ENCODE measurements at regions not wholly inside any gene's neighbourhood (a gene's known extent, or its start where the extent isn't known, plus 50 kb on each side); places are given as distances from the start of the nearest gene placed in this dataset.
A peak's percentile ranks its signal among the peaks of the same experiment; 100 is the strongest.

DNA sequence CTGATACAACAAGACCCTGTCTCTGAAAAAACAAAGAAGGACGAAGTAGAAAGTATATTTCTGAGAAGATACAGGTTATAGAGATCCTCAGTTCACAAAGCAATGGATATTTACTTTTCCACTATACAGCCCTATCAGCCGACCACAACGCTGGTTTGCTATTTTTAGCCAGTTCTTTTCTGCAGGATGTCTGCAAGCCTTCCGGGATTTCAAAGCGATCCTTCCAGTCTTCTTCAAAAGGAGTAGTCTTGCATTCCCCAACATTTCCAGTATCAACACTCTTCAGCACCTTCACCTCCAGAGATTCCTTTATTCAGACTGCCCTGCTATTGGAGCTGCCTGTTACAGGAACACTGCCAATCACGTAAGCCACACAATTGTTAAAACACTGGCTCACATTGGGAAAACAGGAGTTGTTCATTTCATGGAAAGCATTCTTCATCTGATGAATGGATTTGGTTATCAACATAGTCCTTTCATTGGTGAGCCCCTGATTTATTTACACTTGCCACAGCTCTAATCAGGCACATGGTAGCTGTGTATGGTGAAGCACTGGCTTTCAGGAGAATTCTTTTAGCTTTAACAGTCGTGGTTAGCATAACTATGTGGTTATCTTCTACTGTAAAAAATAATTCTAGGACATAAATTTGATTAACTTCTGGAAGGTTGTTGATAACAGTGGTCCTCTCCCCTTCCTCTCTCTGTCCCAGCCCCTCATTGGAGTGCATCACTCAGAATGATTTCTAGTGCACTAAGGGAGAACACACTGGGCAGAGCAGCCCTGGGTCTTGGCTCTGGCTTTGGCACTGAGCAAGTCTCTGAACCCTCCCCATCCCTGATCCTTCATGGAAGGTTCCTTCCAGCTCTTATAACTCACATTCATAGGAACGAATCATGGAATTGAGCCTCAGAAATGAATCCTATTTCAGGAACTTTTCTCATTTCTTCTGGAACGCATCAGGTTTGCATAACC lies 109.9 kb upstream of the SORBS2 start:
- DNase-seq (ENCODE audit: low read depth in 2 of 3, low spot score in 2 of 3), result no peak

DNA sequence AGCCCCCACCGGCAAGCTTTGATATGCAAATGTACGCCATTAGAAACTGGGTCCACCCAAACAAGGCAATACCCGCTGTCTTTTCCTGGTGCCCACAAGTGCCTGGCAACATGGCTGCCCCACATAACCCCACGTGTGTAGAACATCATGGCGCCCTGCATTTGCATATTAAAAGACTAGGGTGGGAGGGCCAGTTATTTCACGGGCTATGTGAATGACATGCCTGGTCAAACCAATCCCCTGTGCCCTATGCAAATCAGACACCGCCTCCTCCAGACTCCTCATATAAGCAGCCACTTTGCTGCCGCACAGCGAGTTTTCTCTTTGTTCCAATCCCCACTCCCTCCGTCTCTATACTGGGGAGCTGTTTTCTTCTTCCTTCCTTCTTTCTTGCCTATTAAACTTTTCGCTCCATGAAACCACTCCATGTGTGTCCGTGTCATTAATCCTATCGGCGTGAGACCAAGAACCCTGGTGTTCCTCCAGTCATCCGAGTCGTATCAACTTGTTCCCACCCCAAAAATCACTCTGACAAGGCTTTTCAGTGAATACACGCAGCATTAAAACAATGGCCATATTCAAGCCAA lies 112.6 kb upstream of the SORBS2 start:
- no peak for DNase-seq (ENCODE audit: low read depth in 2 of 3, low spot score in 2 of 3)

DNA sequence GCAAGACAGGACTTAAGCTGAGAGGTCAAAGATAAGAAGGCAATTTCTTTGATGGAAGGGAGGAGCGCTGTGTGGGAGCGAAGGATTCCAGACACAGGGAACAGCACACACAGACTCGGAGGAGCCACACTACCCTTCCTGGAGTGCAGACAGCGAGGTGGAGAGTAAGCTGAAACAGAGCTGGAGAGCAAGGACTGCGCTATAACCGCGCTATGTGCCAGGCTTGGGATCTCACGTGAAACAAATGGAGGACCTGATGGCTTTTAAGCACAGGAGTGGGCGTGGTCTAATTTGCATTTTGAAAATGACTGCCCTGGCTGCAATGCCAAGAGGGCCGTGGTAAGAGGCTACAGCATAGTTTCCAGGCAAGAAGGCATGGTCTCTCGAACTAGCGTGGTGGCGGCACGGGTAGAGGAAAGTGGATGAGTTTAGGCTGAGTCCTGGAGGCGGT lies 113.9 kb upstream of the SORBS2 start:
- DNase-seq (ENCODE audit: low read depth in 2 of 3, low spot score in 2 of 3), result no peak

DNA sequence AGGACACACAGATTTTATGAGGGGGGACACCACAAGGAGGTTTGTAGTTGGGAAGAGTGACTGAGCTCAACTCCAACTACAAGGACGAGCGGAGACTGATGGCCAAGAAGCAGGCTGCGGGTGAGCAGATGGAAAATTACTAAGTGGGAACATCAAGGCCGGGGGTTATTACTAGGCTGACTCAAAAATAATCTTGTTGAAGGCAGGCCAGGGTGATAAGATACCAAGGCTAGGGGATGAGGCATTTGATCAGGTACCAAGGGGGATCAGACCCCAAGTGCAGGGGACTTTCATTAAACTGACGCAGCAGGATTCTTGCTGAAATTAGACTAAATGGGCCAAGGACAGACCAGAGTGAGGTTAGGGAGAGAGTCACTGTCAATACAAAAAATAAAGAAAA lies 119.4 kb upstream of the SORBS2 start:
- DNase-seq (ENCODE audit: low read depth in 2 of 3, low spot score in 2 of 3), result no peak

DNA sequence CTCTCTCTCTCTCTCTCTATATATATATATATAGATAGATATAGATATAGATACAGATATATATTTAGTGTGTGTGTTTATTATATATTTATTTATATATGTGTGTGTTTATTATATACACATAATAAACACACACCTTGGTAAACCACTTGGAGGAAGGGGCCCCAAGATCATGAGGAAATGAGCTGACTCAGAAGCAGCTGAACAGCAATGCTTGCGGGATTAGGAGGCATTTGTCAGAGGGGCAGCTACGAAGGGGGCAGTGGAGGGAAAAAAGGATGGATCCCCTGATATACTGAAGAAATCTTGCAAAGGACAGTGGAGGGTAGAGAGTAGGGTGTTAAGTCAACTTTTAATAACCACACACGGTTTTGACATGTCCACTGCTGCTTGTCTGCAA lies 120.0 kb upstream of the SORBS2 start:
- DNase-seq (ENCODE audit: low read depth in 2 of 3, low spot score in 2 of 3), result no peak

DNA sequence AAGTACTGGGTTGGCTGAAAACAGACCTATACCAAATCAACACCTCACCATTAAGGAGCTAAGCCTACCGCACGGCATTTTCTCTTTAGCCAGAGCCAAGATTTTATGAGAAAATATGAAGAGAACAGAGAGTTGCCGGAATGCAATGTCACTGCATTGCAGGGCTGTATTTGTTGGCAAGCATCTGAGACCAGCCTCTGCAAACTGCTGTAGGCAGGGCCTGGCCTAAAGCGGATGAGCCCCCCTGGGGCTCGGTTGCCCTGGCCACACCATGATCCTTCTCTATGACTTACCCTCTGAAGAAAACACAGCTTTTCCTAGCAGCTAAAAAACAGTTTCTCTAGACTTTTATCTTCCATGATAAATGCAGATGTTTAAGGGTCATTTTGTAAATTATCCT lies 120.5 kb upstream of the SORBS2 start:
- no peak for DNase-seq (ENCODE audit: low read depth in 2 of 3, low spot score in 2 of 3)

DNA sequence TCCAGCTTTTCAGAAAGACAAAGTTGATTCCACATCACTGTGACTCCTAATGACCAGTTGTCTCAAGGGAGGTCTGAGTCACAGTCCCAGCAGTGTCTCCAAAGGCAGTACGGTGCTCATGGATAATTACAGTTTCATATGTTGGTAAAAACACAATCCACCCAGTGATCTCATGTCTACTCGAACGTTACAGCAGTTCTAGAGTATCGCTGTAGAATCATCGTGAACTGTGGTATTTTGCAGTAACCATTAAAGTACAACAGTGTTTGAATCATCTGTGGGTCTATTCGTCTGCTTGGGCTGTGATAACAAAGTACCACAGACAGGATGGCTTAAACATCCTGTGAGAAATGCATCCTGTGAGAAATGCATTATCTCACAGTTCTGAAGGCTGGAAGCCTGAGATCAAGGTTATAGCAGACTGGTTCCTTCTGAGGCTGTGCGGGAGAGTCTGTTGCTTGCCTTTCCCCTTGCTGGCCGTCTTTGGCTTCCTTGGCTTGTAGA lies 121.1 kb upstream of the SORBS2 start:
- no peak for DNase-seq (ENCODE audit: low read depth in 2 of 3, low spot score in 2 of 3)

DNA sequence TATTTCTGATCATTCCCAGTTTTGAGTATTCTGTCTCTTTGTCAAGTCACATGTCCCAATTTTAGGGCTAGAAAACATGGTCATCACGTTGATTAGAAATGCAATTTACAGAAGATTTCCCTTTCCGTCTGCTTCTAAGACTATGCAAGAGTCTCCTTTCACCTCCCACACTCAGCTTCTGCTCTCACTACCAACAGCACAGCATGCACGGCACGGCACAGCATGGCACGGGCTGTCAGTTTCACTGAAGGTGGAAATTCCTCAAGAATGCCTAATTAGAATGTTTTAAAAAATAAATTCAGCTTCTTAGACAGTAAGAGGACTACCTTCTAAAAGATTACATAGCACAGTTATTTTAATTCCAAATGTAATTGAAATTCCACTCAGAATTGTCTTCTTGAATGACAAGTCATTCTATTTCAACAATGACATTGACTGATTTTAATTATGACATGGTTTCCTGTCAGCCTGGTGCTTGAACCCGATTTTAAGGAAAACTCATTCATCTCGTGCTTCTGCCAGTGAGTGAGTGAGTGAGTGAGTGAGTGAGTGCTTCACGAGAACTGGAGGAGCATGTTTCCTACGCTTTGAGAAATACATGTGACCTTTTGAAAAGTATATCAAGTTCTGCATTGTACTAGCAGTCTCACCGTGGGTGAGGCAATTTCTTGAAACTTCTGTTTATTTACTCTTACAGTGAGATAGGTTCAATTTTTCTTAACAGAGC lies 124.8 kb upstream of the SORBS2 start:
- DNase-seq (ENCODE audit: low read depth in 2 of 3, low spot score in 2 of 3), result no peak

DNA sequence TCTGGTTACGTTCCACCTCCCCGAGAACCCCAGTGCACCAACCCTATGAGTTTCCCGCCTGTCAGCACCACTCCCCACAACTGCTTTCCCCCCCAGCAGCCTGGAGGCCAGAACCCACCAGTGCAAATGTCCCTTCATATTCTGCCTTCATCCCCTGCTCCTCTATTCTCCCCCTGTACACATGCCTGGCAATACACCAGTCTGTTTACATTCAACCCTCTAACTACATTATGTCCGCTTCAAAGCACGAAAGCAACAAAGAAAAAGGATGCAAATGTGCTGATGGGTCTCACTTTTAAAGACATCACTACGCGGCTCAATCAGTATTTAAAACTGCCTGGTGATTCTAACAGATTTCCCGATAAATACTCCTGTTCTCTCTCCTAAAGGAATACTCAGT lies 126.7 kb upstream of the SORBS2 start:
- no peak for DNase-seq (ENCODE audit: low read depth in 2 of 3, low spot score in 2 of 3)

DNA sequence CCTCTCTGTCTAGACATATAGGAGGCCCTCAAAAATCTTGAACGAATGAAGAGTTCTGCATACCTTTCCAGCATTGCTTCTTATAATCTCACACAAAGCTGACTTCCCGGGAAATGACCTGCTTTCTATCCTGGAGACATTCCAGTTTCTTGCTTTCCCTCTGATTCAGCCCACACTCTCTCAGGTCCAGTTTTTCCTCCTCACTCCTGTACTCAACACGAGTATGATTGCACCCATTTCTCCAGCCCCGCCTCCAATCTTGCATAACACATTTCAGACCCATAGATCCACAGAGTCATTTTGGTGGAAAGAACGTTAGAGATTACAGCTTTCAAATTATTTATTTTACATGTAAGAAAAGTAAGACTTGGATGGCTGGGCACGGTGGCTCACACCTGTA lies 127.5 kb upstream of the TLR3 start:
- no peak for DNase-seq (ENCODE audit: low read depth in 2 of 3, low spot score in 2 of 3)

DNA sequence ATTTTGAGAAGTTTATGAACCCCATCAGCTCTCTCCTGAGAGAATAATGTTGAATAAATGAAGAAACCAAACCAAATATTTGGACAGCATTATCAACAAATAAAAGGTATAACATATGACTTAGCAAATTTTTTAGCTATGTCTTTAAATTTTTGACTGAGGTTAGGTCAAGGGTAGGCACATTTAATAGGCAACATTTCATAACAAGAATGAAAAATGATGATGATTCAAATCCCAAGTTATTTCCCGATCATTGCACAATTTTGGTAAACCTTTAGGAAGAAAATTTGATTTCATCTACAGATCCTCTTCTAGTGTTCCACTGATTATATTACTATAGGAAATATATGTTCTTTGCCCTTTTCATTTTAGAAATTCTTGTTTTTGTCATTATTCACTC lies 123.7 kb upstream of the TLR3 start:
- DNase-seq (ENCODE audit: low read depth in 2 of 3, low spot score in 2 of 3), result no peak

DNA sequence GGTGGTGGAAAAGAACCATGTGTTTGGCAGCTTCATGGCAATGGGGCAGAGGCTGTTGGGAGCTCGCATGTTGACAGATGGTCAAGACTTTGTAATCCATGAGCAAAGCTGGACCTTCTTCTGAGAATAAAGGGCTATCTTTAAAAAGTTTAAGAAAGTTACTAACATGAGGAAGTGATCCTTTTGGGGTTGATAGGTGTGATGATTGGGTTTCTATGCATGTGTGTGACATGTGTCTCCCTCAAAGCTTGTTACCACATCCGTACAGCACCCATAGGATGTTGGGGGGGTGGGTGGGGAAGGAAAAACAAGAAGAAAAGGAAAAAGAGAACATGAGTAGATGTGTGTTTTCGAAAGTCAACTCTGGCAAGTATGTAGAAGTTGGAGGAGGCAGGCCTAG lies 123.0 kb upstream of the TLR3 start:
- DNase-seq (ENCODE audit: low read depth in 2 of 3, low spot score in 2 of 3), result no peak

DNA sequence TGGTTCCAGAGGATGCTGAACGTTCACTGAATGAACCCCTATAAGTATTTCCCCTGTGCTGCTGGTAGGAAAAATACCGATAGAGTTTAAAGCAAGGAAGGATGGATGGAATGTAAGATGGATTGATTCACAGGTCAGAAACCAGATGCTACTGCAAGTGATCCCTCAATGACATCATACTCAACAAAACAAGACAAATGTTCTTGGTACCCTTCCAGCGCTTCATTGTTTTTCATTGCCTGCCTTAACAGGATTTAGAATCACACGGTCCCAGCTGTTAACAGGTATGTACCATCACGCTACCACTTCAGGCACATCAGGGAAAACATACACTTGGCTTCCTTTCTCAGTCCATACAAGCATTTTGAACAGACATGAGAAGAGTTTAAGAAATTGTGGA lies 118.1 kb upstream of the TLR3 start:
- DNase-seq (ENCODE audit: low read depth in 2 of 3, low spot score in 2 of 3), result no peak

DNA sequence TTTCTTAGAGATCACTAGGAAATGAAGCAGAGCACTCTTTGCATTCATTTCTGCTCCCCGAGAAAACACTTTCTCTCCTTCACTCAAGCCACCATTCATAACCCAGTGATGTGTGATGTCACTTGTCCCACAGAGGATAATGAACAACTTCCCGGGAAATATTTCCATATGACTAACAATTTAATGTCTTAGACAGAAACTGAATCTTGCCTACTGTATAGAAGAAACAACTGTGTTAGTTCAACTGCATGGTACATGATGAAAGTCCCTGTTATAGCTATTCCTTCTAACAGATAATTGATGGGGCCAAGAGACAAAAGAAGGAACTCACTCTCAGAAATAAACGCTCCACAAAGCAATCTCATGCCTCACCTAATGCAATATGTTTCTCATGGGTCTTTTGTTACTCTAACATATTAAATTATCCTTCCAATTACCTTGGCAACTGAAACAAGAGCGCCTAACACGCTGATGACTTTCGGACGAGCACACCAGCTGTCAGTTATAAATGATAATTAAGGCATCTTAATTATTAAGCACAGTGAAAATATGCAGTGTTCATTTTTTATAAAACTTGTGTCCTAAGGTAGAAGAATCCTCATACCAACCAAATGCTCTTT lies 113.7 kb upstream of the TLR3 start:
- DNase-seq (ENCODE audit: low read depth in 2 of 3, low spot score in 2 of 3), result no peak

DNA sequence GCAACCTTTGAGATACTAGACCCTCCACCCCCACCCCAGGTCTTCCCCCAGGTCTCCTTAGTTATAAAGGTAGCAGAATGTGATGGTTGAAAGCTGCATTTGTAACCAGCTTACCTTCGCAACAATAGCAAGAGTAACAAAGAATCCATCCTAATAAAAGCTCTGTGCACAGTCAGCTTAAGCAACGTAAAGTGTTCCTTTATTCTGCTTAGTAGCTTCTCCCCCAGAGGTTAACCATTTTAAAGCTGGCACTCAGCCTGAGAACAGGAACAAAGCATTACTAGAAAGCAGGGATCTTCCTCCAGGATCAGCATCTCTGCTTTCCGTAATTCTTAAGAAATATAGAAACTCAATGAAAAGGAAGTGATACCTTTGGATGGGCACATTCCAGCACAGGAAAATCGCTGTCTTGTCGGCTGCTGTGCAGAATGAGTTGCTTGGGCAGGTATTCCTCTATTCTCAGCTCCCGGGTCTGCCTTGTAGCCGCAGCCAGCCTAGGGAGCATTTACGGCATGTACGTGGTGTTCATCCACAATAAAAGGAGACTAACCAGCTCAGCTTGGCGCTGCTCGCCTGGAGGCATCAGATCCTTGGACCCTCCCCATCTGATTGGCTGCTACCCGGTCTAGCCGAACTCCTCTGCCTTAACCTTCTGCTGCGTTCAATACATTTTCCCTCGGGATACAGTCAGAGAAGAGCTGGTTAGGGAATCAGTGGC lies 113.0 kb upstream of the TLR3 start:
- DNase-seq (ENCODE audit: low read depth in 2 of 3, low spot score in 2 of 3), result no peak

DNA sequence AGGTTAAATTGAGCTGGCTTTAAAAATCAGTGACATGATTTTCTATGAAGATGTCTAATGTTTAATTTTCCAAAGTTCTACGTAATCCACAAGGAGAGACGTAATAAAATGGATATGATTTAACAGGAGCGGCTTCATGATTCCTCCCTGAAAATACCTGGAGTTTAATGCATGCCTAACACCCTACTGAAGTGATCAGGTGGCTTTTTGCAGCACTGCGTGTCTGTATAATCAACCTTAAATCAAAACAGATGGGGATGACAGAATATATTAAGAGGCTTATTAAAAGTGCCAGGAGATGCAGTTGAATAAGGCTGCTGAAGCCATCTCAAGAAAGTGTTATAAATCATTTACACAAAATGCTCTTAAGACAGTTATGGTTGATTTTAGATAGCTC lies 112.4 kb upstream of the TLR3 start:
- no peak for DNase-seq (ENCODE audit: low read depth in 2 of 3, low spot score in 2 of 3)

DNA sequence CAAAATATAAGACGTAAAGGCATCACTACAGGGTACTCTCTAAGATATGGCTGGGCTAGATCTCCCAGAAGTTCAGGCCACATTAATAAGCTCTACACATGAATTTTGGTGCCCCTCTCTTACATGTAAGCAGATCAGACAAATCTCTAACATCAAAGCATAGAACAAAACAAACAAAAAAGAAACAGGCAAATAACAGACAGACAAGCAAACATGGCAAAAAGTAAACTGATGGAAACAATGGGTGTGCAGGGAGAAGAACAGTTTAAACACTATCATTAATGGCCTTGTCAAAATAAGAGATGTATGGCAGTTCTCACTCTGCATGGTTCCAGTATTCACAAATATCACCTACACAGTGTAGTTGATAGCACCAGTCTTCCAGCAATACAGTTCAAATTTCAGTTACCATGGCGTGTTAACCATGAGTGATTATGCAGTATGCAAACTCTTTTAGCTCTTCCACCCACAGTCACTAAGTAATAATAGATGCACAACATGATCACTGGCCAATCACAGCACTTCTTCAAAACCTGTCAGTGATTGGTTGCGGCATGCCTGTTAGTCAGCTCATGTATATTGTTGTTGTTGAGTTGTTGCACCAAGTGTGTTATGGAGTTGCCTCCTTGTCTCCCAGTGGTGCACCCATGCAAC lies 110.7 kb upstream of the TLR3 start:
- DNase-seq (ENCODE audit: low read depth in 2 of 3, low spot score in 2 of 3), result no peak

DNA sequence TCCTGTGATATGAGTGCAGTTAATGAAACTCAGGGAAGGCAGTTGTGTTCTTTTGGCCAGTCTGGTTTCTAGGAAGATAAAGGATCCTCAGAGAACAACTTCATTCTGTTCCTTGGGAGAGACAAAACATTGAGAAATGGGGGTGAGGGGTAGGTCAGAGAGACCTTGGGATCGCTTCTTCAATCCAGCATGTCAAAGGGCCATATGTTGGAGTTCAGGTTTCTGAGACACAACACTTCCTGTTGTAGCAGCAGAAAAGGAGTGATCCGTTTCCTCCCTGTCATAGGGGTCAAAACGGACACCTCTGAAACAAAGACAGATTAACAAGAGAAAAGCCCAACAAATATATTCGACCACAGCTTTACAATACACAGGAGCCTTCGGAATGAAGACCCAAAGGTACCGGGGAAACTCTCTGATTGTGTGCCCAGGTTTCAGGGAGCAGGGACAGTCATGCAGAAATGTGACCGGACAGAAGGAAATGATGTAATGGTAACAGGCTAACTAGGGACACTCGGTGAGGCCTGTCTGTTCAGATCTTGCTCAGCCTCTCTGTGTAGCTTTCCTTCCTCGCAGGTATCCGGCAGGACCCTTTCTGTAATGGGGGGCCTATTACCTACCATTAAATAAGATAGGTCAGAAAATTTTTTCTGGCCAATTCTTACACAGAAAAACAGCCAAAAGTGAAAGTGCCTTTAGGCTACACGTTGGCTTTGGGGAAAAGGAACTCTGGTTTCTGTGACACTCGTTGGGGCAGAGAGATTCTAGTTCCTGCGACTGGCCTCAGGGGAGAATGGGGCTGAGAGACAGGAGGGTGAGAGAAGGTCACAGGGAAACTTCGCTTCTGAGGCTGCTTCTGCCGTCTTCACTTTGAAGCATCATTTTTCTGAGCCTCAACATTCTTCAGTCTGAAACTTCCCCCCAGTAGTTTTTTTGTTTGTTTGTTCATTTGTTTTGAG lies 103.3 kb upstream of the TLR3 start:
- DNase-seq (ENCODE audit: low read depth in 2 of 3, low spot score in 2 of 3), result peak in 1 of 3 donors; percentile 18

DNA sequence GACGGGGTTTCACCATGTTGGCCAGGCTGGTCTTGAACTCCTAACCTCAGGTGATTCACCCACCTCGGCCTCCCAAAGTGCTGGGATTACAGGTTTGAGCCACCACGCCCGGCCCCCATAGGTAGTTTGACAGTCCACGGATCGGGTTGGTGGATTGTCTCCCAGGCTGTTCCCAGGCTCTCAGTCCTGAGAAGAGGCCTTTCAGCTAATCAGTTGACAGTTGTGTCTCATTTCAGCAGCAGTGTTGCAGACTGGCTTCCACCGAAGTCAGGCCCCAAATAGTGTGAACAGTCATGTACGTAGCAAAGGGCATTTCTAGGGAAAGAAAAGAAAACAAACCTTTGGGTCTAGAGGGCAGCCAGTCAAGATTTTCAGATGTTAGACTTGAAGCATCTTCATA lies 102.4 kb upstream of the TLR3 start:
- no peak for DNase-seq (ENCODE audit: low read depth in 2 of 3, low spot score in 2 of 3)

Measured in hematopoietic multipotent progenitor cell (in vitro differentiated cells).